MM.1S (cell line): ENCODE measurements at regions not wholly inside any gene's neighbourhood (a gene's known extent, or its start where the extent isn't known, plus 50 kb on each side); places are given as distances from the start of the nearest gene placed in this dataset.

Source experiments
- EZH2 ChIP-seq: fragments of 300-600 bp; sonication (generic); optimal IDR thresholded peaks from 2 replicates; pipeline ENCODE3; 2017; ENCODE audit warnings: low read depth, mild to moderate bottlenecking, antibody characterized with exemption, low read length, mixed read lengths
- EZH2phosphoT487 ChIP-seq: fragments of 300-600 bp; sonication (generic); IDR thresholded peaks from 2 replicates; pipeline ENCODE4 v1.6.1; 2018; ENCODE audit warnings: antibody characterized with exemption, low read length
- TF ChIP-seq, protein P1 (sequence below): fragments of 300-600 bp; sonication (generic); IDR thresholded peaks from 2 replicates; pipeline ENCODE4 v1.5.1; 2016; ENCODE audit warnings: antibody characterized with exemption, low read length, mixed read lengths

DNA sequence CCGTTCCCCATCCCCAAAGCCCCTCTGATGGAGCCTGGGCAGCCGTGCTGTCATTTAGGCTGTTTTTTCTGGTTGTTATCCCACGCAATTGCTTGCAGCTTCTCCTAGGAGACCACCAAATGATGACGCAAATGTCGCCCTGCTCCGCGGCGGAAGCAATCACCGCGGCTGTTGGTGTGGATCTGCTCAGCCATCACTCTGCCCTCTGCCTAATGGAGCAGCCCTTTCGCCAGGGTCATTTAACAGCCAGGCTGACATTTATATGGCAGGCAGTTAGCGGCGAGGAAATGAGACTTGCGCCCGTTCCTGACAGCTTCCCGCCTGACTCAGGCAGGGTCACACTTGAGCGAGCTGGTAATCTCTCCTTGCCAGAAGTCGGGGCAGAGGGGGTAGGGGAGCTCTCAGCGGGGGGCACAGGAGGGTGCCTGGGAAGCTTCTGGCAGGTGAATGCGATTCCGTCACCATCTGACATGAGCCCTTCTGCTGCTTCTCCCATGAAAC, 97.9 kb upstream of the RTL6 start:
- TF ChIP-seq, protein P1, sequence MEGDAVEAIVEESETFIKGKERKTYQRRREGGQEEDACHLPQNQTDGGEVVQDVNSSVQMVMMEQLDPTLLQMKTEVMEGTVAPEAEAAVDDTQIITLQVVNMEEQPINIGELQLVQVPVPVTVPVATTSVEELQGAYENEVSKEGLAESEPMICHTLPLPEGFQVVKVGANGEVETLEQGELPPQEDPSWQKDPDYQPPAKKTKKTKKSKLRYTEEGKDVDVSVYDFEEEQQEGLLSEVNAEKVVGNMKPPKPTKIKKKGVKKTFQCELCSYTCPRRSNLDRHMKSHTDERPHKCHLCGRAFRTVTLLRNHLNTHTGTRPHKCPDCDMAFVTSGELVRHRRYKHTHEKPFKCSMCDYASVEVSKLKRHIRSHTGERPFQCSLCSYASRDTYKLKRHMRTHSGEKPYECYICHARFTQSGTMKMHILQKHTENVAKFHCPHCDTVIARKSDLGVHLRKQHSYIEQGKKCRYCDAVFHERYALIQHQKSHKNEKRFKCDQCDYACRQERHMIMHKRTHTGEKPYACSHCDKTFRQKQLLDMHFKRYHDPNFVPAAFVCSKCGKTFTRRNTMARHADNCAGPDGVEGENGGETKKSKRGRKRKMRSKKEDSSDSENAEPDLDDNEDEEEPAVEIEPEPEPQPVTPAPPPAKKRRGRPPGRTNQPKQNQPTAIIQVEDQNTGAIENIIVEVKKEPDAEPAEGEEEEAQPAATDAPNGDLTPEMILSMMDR: no peak
- TF ChIP-seq EZH2: no peak
- no peak for TF ChIP-seq EZH2phosphoT487
